Stimulated activated CD8-positive, alpha-beta memory T cell treated with anti-CD3 and anti-CD28 coated beads, Interleukin-4, amount 100 ng/mL, for 4 hours (primary cell): ENCODE measurements at regions not wholly inside any gene's neighbourhood (a gene's known extent, or its start where the extent isn't known, plus 50 kb on each side); places are given as distances from the start of the nearest gene placed in this dataset.
"Not testable (repeated sequence)": the region's sequence is repeated elsewhere in the genome, so short reads cannot be mapped to it uniquely, and the experiment has no call there.

Experiments used
- DNase-seq, 2 donors: peaks; one replicate each; pipeline ENCODE4 v3.0.0-alpha.2; 2020; ENCODE audit warnings: low read depth in 2 of 2, low spot score in 1 of 2

GRCh38 chr4:124133753-124134152 is 578.8 kb downstream of the ANKRD50 start:
- DNase-seq: no peak

GRCh38 chr4:124135409-124135813 is 577.1 kb downstream of the ANKRD50 start:
- no peak for DNase-seq

- no peak for DNase-seq
Observed at GRCh38 chr4:124139044-124139443, 573.5 kb downstream of the ANKRD50 start.

GRCh38 chr4:124143632-124144031 is 568.9 kb downstream of the ANKRD50 start:
- DNase-seq: no peak

- DNase-seq: no peak
Observed at GRCh38 chr4:124144238-124144654, 568.3 kb downstream of the ANKRD50 start.

GRCh38 chr4:124146068-124146467 is 566.5 kb downstream of the ANKRD50 start:
- DNase-seq: no peak

GRCh38 chr4:124151031-124151430 is 561.5 kb downstream of the ANKRD50 start:
- DNase-seq: no peak

- no peak for DNase-seq
Observed at GRCh38 chr4:124152132-124152531, 560.4 kb downstream of the ANKRD50 start.

- DNase-seq: no peak
Observed at GRCh38 chr4:124155239-124155638, 557.3 kb downstream of the ANKRD50 start.

- DNase-seq: no peak
Observed at GRCh38 chr4:124157396-124158083, 555.0 kb downstream of the ANKRD50 start.

GRCh38 chr4:124163401-124163800 is 549.1 kb downstream of the ANKRD50 start:
- DNase-seq: no peak

- no peak for DNase-seq
Observed at GRCh38 chr4:124167602-124168001, 544.9 kb downstream of the ANKRD50 start.

GRCh38 chr4:124169524-124169923 is 543.0 kb downstream of the ANKRD50 start:
- not testable (repeated sequence) for DNase-seq

- DNase-seq: no peak
Observed at GRCh38 chr4:124173912-124174311, 538.6 kb downstream of the ANKRD50 start.

GRCh38 chr4:124177647-124178425 is 534.7 kb downstream of the ANKRD50 start:
- no peak for DNase-seq

- DNase-seq: no peak
Observed at GRCh38 chr4:124178449-124179021, 534.0 kb downstream of the ANKRD50 start.

- no peak for DNase-seq
Observed at GRCh38 chr4:124179506-124180186, 532.9 kb downstream of the ANKRD50 start.

GRCh38 chr4:124181039-124181438 is 531.5 kb downstream of the ANKRD50 start:
- no peak for DNase-seq

GRCh38 chr4:124183231-124183630 is 529.3 kb downstream of the ANKRD50 start:
- no peak for DNase-seq

GRCh38 chr4:124183926-124184325 is 528.6 kb downstream of the ANKRD50 start:
- no peak for DNase-seq

GRCh38 chr4:124184792-124185191 is 527.7 kb downstream of the ANKRD50 start:
- DNase-seq: no peak

- DNase-seq: no peak
Observed at GRCh38 chr4:124188595-124188994, 523.9 kb downstream of the ANKRD50 start.
